ENCODE measurements at regions not wholly inside any gene's neighbourhood (a gene's known extent, or its start where the extent isn't known, plus 50 kb on each side); places are given as distances from the start of the nearest gene placed in this dataset.

DNA sequence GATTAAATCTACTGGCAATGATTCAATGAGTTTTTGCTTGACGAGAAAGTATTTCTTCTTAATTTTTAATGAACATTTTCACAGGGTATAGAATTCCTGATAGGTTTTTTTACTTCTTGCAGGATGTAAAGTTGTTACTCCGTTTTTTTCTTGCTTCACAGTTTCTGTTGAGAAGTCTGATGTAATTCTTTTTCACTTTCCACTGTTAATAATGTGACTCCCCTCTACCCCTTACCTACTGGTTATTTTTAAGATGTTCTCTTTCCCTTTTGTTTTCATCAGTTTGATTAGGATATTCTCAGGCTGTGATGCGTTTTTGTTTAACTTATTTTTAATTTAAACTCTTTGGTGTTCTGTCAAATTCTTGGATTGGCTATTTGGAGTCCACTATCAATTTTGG, 933.9 kb upstream of the PIK3C3 start:
- Mint-ChIP-seq H3K4me3 (no peak overlapping the region), H3K4me1 (peaks cover 4% of the 10 kb centered on the region), H3K27me3 (ENCODE audit: insufficient read depth) (no peaks in the 10 kb centered on the region), H3K27ac (no peak overlapping the region), H3K9me3 (no peaks in the 10 kb centered on the region), H3K36me3 (ENCODE audit: low read depth) (no peaks in the 10 kb centered on the region)
- Histone ChIP-seq H3K27me3 (ENCODE audit: control insufficient read depth, insufficient read depth, low read length, poor library complexity, severe bottlenecking) (no peaks in the 10 kb centered on the region), H3K36me3 (ENCODE audit: control insufficient read depth, insufficient read depth, low read length) (no peaks in the 10 kb centered on the region), H3K4me3 (ENCODE audit: low read length) (no peak overlapping the region), H3K27ac (ENCODE audit: low read depth, low read length) (no peak overlapping the region), H3K9ac (ENCODE audit: extremely low read depth, low read length, poor library complexity, severe bottlenecking) (no peak overlapping the region), H3K9me3 (ENCODE audit: control insufficient read depth, low read length) (no peaks in the 10 kb centered on the region), H3K4me1 (ENCODE audit: control insufficient read depth, insufficient read depth, low read length) (no peaks in the 10 kb centered on the region)
- no peak for DNase-seq
- TF ChIP-seq, protein P1, sequence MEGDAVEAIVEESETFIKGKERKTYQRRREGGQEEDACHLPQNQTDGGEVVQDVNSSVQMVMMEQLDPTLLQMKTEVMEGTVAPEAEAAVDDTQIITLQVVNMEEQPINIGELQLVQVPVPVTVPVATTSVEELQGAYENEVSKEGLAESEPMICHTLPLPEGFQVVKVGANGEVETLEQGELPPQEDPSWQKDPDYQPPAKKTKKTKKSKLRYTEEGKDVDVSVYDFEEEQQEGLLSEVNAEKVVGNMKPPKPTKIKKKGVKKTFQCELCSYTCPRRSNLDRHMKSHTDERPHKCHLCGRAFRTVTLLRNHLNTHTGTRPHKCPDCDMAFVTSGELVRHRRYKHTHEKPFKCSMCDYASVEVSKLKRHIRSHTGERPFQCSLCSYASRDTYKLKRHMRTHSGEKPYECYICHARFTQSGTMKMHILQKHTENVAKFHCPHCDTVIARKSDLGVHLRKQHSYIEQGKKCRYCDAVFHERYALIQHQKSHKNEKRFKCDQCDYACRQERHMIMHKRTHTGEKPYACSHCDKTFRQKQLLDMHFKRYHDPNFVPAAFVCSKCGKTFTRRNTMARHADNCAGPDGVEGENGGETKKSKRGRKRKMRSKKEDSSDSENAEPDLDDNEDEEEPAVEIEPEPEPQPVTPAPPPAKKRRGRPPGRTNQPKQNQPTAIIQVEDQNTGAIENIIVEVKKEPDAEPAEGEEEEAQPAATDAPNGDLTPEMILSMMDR (conservative IDR thresholded peaks at IDR 0.05): no peak
- WGBS, 2 experiments (ENCODE audit: insufficient coverage in 1 of 2, insufficient read length in 1 of 2): 94% methylated on average over 2 of the region's 3 CpGs; no CpG with 5 or more reads in 1 of the 2 experiments

DNA sequence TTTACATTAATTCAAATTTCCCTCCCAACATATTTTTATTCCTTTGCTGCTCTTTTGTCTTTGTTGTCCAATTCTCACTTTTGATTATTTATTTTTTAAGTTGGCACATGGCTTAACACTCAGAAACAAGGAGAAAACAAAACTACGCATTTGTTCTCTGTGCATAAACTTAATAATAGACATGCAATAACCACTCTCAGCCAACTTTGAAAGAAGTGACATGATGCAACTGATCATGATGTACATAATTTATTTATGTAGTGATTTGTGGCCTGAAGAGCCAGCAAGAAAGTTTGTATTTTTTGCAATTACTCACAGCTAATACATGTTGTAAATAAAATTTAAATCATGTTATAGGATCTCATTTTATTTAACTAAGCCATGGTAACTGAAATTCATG, 942.8 kb upstream of the PIK3C3 start:
- Histone ChIP-seq H3K9ac (ENCODE audit: extremely low read depth, low read length, poor library complexity, severe bottlenecking) (no peak overlapping the region), H3K4me1 (ENCODE audit: control insufficient read depth, insufficient read depth, low read length) (no peaks in the 10 kb centered on the region), H3K9me3 (ENCODE audit: control insufficient read depth, low read length) (no peaks in the 10 kb centered on the region), H3K36me3 (ENCODE audit: control insufficient read depth, insufficient read depth, low read length) (no peaks in the 10 kb centered on the region), H3K4me3 (ENCODE audit: low read length) (no peak overlapping the region), H3K27ac (ENCODE audit: low read depth, low read length) (no peak overlapping the region), H3K27me3 (ENCODE audit: control insufficient read depth, insufficient read depth, low read length, poor library complexity, severe bottlenecking) (no peaks in the 10 kb centered on the region)
- no peak overlapping the region for H3K27ac Mint-ChIP-seq
- no peaks in the 10 kb centered on the region for H3K9me3 Mint-ChIP-seq
- H3K27me3 Mint-ChIP-seq (ENCODE audit: insufficient read depth): no peaks in the 10 kb centered on the region
- H3K36me3 Mint-ChIP-seq (ENCODE audit: low read depth): no peaks in the 10 kb centered on the region
- H3K4me3 Mint-ChIP-seq: no peak overlapping the region
- DNase-seq: no peak
- no peaks in the 10 kb centered on the region for H3K4me1 Mint-ChIP-seq
- TF ChIP-seq, protein P1 (conservative IDR thresholded peaks at IDR 0.05): no peak
- 100% methylated on average over 1 of the region's 1 CpG; no CpG with 5 or more reads in 1 of the 2 experiments for WGBS, 2 experiments (ENCODE audit: insufficient coverage in 1 of 2, insufficient read length in 1 of 2)

DNA sequence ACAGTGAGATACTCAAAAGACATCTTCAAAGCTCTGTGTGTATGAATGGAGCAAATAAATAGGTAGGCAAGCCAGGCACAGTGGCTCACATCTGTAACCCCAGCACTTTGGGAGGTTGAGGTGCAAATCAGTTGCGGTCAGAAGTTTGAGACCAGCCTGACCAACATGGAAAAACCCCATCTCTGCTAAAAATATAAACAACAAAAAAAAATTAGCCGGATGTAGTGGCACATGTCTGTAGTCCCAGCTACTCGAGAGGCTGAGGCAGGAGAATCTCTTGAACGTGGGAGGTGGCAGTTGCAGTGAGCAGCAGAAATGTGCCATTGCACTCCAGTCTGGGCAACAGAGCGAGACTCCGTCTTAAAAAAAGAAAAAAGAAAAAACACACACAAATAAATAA, 945.1 kb upstream of the PIK3C3 start:
- Mint-ChIP-seq H3K27ac (no peak overlapping the region), H3K4me1 (no peaks in the 10 kb centered on the region), H3K27me3 (ENCODE audit: insufficient read depth) (no peaks in the 10 kb centered on the region), H3K4me3 (no peak overlapping the region), H3K9me3 (no peaks in the 10 kb centered on the region), H3K36me3 (ENCODE audit: low read depth) (no peaks in the 10 kb centered on the region)
- WGBS, 2 experiments (ENCODE audit: insufficient coverage in 1 of 2, insufficient read length in 1 of 2): 97% methylated on average over 4 of the region's 6 CpGs; no CpG with 5 or more reads in 1 of the 2 experiments
- Histone ChIP-seq H3K4me1 (ENCODE audit: control insufficient read depth, insufficient read depth, low read length) (no peaks in the 10 kb centered on the region), H3K9ac (ENCODE audit: extremely low read depth, low read length, poor library complexity, severe bottlenecking) (no peak overlapping the region), H3K27ac (ENCODE audit: low read depth, low read length) (no peak overlapping the region), H3K27me3 (ENCODE audit: control insufficient read depth, insufficient read depth, low read length, poor library complexity, severe bottlenecking) (no peaks in the 10 kb centered on the region), H3K9me3 (ENCODE audit: control insufficient read depth, low read length) (no peaks in the 10 kb centered on the region), H3K36me3 (ENCODE audit: control insufficient read depth, insufficient read depth, low read length) (no peaks in the 10 kb centered on the region), H3K4me3 (ENCODE audit: low read length) (no peak overlapping the region)
- no peak for DNase-seq
- TF ChIP-seq, protein P1 (conservative IDR thresholded peaks at IDR 0.05): no peak

Measured in endodermal cell (in vitro differentiated cells).